ENCODE measurements at regions not wholly inside any gene's neighbourhood (a gene's known extent, or its start where the extent isn't known, plus 50 kb on each side); places are given as distances from the start of the nearest gene placed in this dataset.

DNA sequence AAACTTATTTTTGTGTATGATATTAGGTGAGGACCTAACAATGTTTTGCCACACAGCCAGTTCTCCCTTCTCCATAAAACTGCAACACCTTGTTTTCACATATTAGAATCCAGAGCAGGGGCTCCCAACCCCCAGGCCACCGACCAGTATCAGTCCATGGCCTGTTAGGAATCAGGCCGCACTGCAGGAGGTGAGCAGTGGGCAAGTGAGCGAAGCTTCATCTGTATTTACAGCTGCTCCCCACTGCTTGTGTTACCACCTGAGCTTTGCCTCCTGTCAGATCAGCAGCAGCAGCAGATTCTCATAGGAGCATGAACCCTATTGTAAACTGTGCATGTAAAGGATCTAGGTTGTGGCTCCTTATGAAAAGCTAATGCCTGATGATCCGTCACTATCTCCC lies 185.9 kb upstream of the NSMCE3 start:
- TF ChIP-seq, protein P1, sequence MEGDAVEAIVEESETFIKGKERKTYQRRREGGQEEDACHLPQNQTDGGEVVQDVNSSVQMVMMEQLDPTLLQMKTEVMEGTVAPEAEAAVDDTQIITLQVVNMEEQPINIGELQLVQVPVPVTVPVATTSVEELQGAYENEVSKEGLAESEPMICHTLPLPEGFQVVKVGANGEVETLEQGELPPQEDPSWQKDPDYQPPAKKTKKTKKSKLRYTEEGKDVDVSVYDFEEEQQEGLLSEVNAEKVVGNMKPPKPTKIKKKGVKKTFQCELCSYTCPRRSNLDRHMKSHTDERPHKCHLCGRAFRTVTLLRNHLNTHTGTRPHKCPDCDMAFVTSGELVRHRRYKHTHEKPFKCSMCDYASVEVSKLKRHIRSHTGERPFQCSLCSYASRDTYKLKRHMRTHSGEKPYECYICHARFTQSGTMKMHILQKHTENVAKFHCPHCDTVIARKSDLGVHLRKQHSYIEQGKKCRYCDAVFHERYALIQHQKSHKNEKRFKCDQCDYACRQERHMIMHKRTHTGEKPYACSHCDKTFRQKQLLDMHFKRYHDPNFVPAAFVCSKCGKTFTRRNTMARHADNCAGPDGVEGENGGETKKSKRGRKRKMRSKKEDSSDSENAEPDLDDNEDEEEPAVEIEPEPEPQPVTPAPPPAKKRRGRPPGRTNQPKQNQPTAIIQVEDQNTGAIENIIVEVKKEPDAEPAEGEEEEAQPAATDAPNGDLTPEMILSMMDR (IDR thresholded peaks at IDR 0.05), result no peak
- TF ChIP-seq POLR2A (IDR thresholded peaks at IDR 0.05), result no peak

All from ovary (tissue), 3 donors.